GM12878 (cell line): ENCODE measurements at regions not wholly inside any gene's neighbourhood (a gene's known extent, or its start where the extent isn't known, plus 50 kb on each side); places are given as distances from the start of the nearest gene placed in this dataset.

Source experiments
- ATAC-seq: fragments of 200-7000 bp; cut with Tn5 transposase; 3 replicates; pipeline ENCODE4 v1.9.1; 2020; ENCODE audit warnings: mild to moderate bottlenecking, moderate library complexity
- BruUV-seq: library from RNA; stranded (reverse); fragments of 400-500 nt; replicated peaks from 2 replicates; lab custom pipeline; 2021; lab: Mats Ljungman, UMichigan
- CTCF ChIA-PET: fragments of 300-600 bp; sonication (Branson Sonifier 250); formaldehyde crosslinking; extraction: SDS; loops from one replicate; lab custom pipeline; 2021; ENCODE audit warnings: inconsistent platforms; lab: Yijun Ruan, JAX
- POLR2A ChIA-PET: fragments of 350-600 bp; formaldehyde crosslinking; extraction: SDS; loops from one replicate; lab custom pipeline; 2021; ENCODE audit warnings: inconsistent platforms; lab: Charles Lee
- RAD21 ChIA-PET: fragments of 300-600 bp; sonication (Branson Sonifier 250); formaldehyde crosslinking; loops from one replicate; lab custom pipeline; 2023; ENCODE audit warnings: antibody characterized with exemption; ENCODE audit not compliant: unreplicated experiment; lab: Charles Lee
- SMC1A ChIA-PET: fragments of 300-600 bp; sonication (Branson Sonifier 250); formaldehyde crosslinking; loops from one replicate; lab custom pipeline; 2023; ENCODE audit not compliant: unreplicated experiment, uncharacterized antibody; lab: Charles Lee
- DNase-seq: peaks from one replicate; pipeline ENCODE4 v3.0.0-alpha.2; 2011; ENCODE audit warnings: low read depth, low spot score
- FAIRE-seq: peaks from 3 replicates; lab custom pipeline; 2011; peaks lifted over from hg19 to GRCh38; lab: Jason Lieb, UNC
- H2AFZ ChIP-seq: 2 replicates; pipeline ENCODE4 v1.6.0; 2011; ENCODE audit warnings: low read depth, low read length, control low read depth; ENCODE audit not compliant: control insufficient read depth
- H3K27ac ChIP-seq: 2 replicates; pipeline ENCODE4 v1.5.1; 2011; ENCODE audit warnings: control low read depth; ENCODE audit not compliant: control insufficient read depth, insufficient read depth
- H3K27me3 ChIP-seq, 2 experiments: replicated peaks in 1 of 2; 2 replicates each; pipeline versions ENCODE4 v1.6.0 to v1.6.1; 2011; ENCODE audit warnings: low read length in 1 of 2; ENCODE audit not compliant: control insufficient read depth in 2 of 2, insufficient read depth in 2 of 2
- H3K36me3 ChIP-seq, 2 experiments: 2 replicates each; pipeline ENCODE4 v1.5.1; 2011; ENCODE audit warnings: low read length in 1 of 2; ENCODE audit not compliant: control insufficient read depth in 2 of 2, insufficient read depth in 2 of 2
- H3K4me1 ChIP-seq: 2 replicates; pipeline ENCODE4 v1.6.1; 2011; ENCODE audit warnings: mild to moderate bottlenecking, low read length, moderate library complexity, mixed read lengths; ENCODE audit not compliant: control insufficient read depth, insufficient read depth
- H3K4me2 ChIP-seq: 2 replicates; pipeline ENCODE4 v1.6.0; 2011; ENCODE audit warnings: control low read depth; ENCODE audit not compliant: control insufficient read depth, insufficient read depth
- H3K4me3 ChIP-seq: fragments of 200-600 bp; sonication (generic); 2 replicates; pipeline ENCODE4 v1.5.1; 2016
- H3K79me2 ChIP-seq: 2 replicates; pipeline ENCODE4 v1.6.0; 2011; ENCODE audit warnings: low read length; ENCODE audit not compliant: control insufficient read depth, insufficient read depth
- H3K9ac ChIP-seq: 2 replicates; pipeline ENCODE4 v1.8.0; 2011; ENCODE audit warnings: low read length, control low read depth, mixed read lengths; ENCODE audit not compliant: control insufficient read depth, insufficient read depth
- H3K9me3 ChIP-seq: replicated peaks from 3 replicates; pipeline ENCODE4 v1.5.1; 2011; ENCODE audit warnings: mild to moderate bottlenecking, low read length; ENCODE audit not compliant: control insufficient read depth, insufficient read depth
- H4K20me1 ChIP-seq: 2 replicates; pipeline ENCODE4 v1.6.0; 2011; ENCODE audit not compliant: control insufficient read depth, insufficient read depth
- ATF2 ChIP-seq: IDR thresholded peaks from 2 replicates; pipeline ENCODE4 v1.6.1; 2012; ENCODE audit warnings: low read length, inconsistent platforms
- CBFB ChIP-seq: IDR thresholded peaks from 2 replicates; pipeline ENCODE4 v1.6.1; 2016; ENCODE audit warnings: antibody characterized with exemption, low read depth
- CHD4 ChIP-seq: fragments of 200-600 bp; sonication (generic); IDR thresholded peaks from 2 replicates; pipeline ENCODE4 v1.6.1; 2016; ENCODE audit warnings: mild to moderate bottlenecking
- EED ChIP-seq: sonication (generic); IDR thresholded peaks from 2 replicates; pipeline ENCODE4 v1.6.1; 2016; ENCODE audit warnings: antibody characterized with exemption, low read depth
- EP300 ChIP-seq, 2 experiments: fragments of 150-350 bp in 1 of 2; IDR thresholded peaks; 2 replicates each; pipeline ENCODE4 v1.6.1; 2011 to 2012; ENCODE audit warnings: low read depth in 2 of 2, low read length in 2 of 2, borderline replicate concordance in 1 of 2, improper control_type of control experiment in 1 of 2, inconsistent platforms in 1 of 2; ENCODE audit not compliant: control insufficient read depth in 1 of 2
- IKZF2 ChIP-seq, 2 experiments: fragments of 450-650 bp; IDR thresholded peaks; 2 replicates each; pipeline ENCODE4 v1.6.1; 2017; ENCODE audit warnings: mild to moderate bottlenecking in 2 of 2, moderate library complexity in 2 of 2
- IRF5 ChIP-seq: fragments of 450-650 bp; IDR thresholded peaks from 2 replicates; pipeline ENCODE4 v1.6.1; 2017; ENCODE audit warnings: borderline replicate concordance
- MLLT1 ChIP-seq: fragments of 450-650 bp; IDR thresholded peaks from 2 replicates; pipeline ENCODE4 v1.6.1; 2016; ENCODE audit warnings: mild to moderate bottlenecking
- NRF1 ChIP-seq: conservative IDR thresholded peaks from 2 replicates; pipeline ENCODE4 v1.6.1; 2011; ENCODE audit warnings: mild to moderate bottlenecking, low read depth, low read length, improper control_type of control experiment
- PKNOX1 ChIP-seq: fragments of 450-650 bp; IDR thresholded peaks from 2 replicates; pipeline ENCODE4 v1.6.1; 2016; ENCODE audit warnings: mild to moderate bottlenecking
- PRDM15 ChIP-seq: fragments of 450-650 bp; formaldehyde crosslinking; IDR thresholded peaks from 2 replicates; pipeline ENCODE4 v1.4.0; 2020; ENCODE audit warnings: mild to moderate bottlenecking, moderate library complexity
- RBBP5 ChIP-seq: fragments of 200-600 bp; sonication (generic); conservative IDR thresholded peaks from 2 replicates; pipeline ENCODE4 v1.6.1; 2016
- SIN3A ChIP-seq: IDR thresholded peaks from 2 replicates; pipeline ENCODE4 v1.6.1; 2012; ENCODE audit warnings: low read depth, low read length, improper control_type of control experiment
- ZBED1 ChIP-seq: IDR thresholded peaks from 2 replicates; pipeline ENCODE4 v1.6.1; 2016; ENCODE audit warnings: borderline replicate concordance
- ZNF274 ChIP-seq: IDR thresholded peaks from one replicate; pipeline ENCODE4 v1.8.0; 2011; ENCODE audit not compliant: insufficient read length, insufficient read depth
- WGBS: methylation state at CpG from one replicate; pipeline ENCODE4 v1.1.6; 2016; ENCODE audit warnings: low lambda C conversion rate; ENCODE audit not compliant: insufficient replicate concordance, insufficient coverage; ENCODE audit errors: missing lambda C conversion rate; 5-methylcytosine and 5-hydroxymethylcytosine counted together
- in situ Hi-C: fragments of 300-500 bp; cut with MboI; formaldehyde crosslinking; loops from 9 replicates; pipeline ENCODE4 v1.14.3; 2018; ENCODE audit warnings: mixed read lengths
- intact Hi-C: fragments of 100-400 bp; cut with micrococcal nuclease; formaldehyde crosslinking; loops from one replicate; pipeline ENCODE4 v1.14.2; 2022; ENCODE audit not compliant: unreplicated experiment

- intact Hi-C loops = no loop called here
- no peak for DNase-seq
- Histone ChIP-seq H3K27me3 (no peaks in the 10 kb centered on the region), H3K9me3 (no peaks in the 10 kb centered on the region), H4K20me1 (no peaks in the 10 kb centered on the region), H3K9ac (no peak overlapping the region), H3K36me3 (no peaks in the 10 kb centered on the region), H3K4me2 (no peak overlapping the region), H3K4me1 (no peaks in the 10 kb centered on the region), H2AFZ (no peak overlapping the region), H3K79me2 (no peaks in the 10 kb centered on the region), H3K27ac (no peak overlapping the region), H3K4me3 (no peak overlapping the region)
- WGBS = 53% methylated on average over 5 of the region's 5 CpGs
- in situ Hi-C loops = no loop called here
- SMC1A ChIA-PET = interaction anchor here (0.7 to 1.2 kb wide), 3 partner anchors 10 to 18 kb away, joined by 3 read pairs; no protein-coding TSS in a partner anchor
- no TSS peak for BruUV-seq
- FAIRE-seq = no peak
- RAD21 ChIA-PET = no interaction called here
- CTCF ChIA-PET = no interaction called here
- ATAC-seq = no peak
- POLR2A ChIA-PET = no interaction called here
- TF ChIP-seq SIN3A (no peak), PRDM15 (CRISPR knock-in tag) (no peak), NRF1 (no peak), ZBED1 (no peak), MLLT1 (no peak), EP300 (IDR thresholded peaks at IDR 0.05; ENCODE audit: borderline replicate concordance in 1 of 2, control insufficient read depth in 1 of 2, low read depth in 2 of 2, low read length in 2 of 2) (no peak), ATF2 (no peak), RBBP5 (no peak), IKZF2 (IDR thresholded peaks at IDR 0.05) (no peak), EED (no peak), ZNF274 (no peak), CHD4 (no peak), PKNOX1 (no peak), CBFB (no peak), IRF5 (no peak)
Measured at GRCh38 chr12:16716928-16717327, 111.0 kb upstream of the LMO3 start.
